HG02981 (cell line): ENCODE measurements at regions not wholly inside any gene's neighbourhood (a gene's known extent, or its start where the extent isn't known, plus 50 kb on each side); places are given as distances from the start of the nearest gene placed in this dataset.
A peak's percentile ranks its signal among the peaks of the same experiment; 100 is the strongest.
"Not testable (repeated sequence)": the region's sequence is repeated elsewhere in the genome, so short reads cannot be mapped to it uniquely, and the experiment has no call there.

ENCODE experiments used
- ATAC-seq: cut with Tn5 transposase; IDR thresholded peaks from one replicate; pipeline ENCODE4 v1.9.1; 2021; ENCODE audit warnings: mild to moderate bottlenecking, moderate library complexity; ENCODE audit not compliant: unreplicated experiment

DNA sequence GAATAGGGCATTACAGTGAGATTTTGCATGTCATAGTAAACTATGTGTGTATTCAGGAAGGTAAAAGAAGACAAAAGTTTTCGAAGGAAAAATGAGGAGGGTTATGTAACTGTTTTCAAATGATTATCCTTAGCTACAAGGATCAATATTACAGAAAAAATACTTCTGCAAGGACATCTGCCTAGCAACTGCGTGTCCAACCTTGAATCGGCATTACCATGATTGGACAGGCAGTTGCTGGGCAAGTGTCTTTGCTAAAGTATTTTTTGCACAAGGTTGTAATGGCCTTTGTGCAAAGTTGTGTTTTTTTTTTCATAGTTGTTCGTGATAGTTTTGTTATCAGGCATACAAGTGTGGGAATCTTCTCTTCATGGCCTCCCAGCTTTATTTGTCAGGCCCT, 136.8 kb downstream of the FASLG start:
- no peak for ATAC-seq

DNA sequence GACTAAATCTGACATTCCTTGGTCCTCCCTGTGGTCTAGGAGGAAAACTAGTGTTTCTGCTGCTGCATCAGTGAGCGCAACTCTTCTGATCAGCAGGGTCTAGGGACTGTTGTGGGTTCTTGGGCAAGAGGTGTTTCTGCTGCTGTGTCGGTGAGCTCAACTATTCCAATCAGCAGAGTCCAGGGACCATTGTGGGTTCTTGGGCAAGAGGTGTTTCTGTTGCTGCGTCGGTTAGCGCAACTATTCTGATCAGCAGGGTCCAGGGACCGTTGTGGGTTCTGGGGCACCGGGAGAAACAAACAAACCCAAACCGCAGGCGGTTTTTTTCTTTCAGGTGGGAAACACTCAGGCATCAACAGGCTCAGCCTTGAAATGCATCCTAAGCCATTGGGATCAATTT, 140.9 kb downstream of the FASLG start:
- ATAC-seq = not testable (repeated sequence)

DNA sequence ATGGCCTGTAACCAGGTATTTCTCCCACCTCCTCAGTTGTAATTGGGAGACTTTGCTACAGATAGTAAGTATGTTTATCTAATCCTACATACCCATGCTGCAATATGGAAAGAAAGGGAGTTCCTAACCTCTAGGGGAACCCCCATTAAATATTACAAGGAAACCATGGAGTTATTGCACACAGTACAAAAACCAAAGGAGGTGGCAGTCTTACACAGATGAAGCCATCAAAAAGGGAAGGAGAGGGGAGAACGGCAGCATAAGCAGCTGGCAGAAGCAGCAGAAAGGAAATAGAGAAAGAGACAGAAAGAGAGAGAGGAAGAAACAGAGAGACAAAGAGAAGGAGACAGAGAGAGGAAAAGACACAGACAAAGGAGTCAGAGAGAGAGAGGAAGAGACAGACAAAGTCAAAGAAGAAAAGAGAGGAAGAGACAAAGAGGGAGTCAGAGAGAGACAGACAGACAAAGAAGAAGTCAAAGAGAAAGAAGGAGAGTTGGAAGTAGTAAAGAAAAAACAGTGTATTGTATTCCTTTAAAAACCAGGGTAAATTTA, 142.9 kb downstream of the FASLG start:
- ATAC-seq = no peak

DNA sequence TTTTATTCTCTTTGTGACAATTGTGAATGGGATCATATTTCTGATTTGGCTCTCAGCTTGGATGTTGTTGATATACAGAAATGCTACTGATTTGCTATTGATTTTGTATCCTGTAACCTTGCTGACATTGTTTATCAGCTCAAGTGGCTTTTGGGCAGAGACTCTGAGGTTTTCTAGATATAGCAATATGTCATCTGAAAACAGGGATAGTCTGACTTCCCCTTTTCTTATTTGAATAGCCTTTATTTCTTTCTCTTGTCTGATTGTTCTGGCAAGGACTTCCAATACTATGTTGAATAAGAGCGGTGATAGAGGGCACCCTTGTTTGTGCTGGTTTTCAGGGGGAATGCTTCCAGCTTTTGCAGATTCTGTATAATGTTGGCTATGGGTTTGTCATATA, 150.8 kb downstream of the FASLG start:
- no peak for ATAC-seq

DNA sequence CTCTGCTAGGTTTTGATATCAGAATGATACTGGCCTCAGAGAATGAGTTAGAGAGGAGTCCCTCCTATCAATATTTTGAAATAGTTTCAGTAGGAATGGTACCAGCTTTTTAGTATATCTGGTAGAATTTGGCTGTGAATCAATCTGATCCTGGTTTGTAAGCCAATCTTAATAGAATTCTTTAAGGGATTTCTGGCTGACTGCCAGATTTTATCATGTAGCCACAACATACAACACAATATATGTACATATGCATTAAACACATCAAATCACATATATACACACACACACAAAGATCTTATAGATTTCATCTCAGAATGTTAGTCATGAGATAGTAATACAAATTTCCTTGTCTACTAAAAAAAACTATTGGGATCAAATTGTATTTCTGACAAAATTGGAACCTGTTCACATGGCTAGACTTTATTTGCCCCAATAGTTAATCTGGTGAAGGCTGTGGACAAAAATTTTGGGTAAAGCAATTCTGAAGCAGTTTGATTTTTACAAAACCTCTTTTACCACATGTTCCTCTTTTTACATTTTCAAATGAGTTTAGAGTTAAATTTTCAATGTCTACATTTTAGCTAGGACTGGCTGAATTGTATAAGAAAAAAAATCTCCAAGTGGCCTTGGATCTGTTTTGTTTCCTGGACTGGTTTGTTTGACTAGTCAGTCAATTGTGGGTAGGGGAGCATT, 151.7 kb downstream of the FASLG start:
- no peak for ATAC-seq

DNA sequence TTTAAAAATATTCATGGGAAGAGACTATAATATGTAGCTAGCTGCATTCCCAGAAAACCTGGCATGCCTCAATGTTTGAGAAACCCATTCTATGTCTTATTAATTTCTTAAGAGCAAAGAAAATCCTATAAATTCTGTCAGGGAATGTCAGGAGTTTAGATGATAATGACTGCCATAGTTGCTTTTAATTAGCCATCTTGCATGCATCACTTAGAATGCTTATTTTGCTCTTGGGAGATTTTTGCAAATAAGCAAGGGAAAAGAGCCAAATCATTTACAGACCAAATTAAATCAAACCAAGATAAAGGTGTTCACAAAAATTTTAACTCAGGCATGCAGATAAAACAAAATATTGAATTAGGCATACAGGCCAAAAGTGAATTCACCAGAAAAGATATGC, 152.8 kb downstream of the FASLG start:
- no peak for ATAC-seq

DNA sequence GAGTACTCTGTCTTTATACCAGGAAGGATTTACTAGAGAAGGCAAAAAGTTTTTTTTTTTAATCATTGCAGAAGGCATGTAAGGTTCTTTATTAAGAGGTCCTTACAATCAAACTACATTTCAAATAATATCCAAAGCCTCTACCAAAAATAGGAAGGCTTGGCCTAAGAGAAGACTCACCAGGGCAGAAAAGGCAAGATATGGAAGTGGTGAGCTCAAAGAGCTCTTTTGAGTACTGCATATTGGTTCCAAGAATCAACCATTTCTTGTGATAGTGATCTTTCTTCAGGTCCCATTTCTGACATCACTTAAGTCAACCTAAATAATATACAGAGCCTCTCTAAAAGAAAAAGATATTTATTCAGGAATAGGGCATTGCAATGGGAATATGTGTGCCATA, 153.2 kb downstream of the FASLG start:
- no peak for ATAC-seq

DNA sequence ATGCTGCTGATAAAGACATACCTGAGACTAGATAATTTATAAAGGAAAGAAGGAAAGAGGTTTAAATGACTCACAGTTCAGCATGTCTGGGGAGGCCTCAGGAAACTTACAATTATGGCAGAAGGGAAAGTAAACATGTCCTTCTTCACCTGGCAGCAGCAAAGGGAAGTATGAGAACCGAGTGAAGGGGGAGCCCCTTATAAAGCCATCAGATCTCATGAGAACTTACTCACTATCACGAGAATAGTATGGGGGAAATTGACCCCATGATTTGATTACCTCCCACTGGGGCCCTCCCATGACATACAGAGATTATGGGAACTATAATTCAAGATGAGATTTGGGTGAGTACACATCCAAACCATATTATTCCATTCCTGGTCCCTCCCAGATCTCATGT, 154.4 kb downstream of the FASLG start:
- no peak for ATAC-seq

DNA sequence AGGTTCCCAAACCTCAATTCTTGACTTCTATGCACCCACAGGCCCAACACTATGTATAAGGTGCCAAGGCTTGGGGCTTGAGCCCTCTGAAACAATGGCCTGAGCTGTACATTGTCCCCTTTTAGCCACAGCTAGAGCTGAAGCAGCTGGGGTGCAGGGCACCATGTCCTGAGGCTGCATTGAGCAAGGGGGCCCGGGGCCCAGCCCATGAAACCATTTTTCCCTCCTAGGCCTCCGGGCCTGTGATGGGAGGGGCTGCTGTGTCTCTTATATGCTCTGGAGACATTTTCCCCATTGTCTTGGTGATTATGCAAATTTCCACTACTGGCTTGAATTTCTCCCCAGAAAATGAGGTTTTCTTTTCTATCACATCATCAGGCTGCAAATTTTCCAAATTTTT, 155.5 kb downstream of the FASLG start:
- ATAC-seq = no peak

DNA sequence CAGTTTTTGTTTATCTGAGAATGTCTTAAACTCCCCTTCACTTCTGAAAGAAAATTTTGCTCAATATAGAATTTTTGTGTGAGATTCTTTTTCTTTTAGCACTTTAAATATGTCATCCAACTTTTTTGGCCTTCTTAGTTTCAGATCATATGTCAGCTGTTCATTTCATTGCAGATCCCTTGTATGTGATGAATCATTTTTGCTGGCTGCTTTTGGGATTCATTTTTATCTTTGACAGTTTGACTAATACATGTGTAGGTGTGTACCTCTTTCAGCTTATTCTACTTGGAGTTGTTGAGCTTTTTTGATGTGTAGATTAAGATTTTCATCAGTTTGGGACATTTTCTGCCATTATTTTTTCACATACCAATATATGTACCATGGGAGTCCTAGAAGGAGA, 156.8 kb downstream of the FASLG start:
- no peak for ATAC-seq

DNA sequence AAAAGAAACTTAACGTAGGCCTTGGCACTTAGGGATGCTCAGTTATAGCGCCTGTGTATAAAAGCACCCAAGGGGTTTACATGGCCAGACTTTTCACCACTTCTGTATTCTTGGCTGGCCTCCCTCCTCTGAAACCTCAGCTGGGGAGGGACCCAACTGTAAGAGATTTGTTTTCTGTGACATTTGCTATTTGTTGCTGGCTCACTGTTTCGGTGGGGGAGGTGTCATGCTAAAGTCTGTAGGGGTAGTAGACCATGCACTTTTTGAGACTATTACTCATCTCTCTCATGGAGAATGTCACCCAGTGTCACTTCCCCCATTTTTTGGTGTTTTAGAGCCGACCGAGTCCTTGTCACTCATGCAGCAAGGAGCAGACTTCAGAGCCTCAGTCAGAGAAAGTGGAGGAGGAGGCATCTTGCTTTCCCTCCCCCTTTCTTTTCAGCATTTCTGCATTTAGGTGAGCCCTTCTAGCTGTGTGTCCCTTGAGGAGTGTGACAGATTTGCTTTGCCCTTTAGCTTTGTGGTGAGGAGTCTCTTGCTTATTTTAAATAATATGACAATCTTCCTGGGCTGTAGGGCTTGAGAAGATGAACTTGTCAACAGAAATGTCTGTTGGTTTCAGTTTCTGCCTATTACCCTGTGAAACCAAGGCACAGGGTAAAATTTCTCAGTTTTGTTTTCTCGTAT, 160.1 kb downstream of the FASLG start:
- ATAC-seq = peak; percentile 92

DNA sequence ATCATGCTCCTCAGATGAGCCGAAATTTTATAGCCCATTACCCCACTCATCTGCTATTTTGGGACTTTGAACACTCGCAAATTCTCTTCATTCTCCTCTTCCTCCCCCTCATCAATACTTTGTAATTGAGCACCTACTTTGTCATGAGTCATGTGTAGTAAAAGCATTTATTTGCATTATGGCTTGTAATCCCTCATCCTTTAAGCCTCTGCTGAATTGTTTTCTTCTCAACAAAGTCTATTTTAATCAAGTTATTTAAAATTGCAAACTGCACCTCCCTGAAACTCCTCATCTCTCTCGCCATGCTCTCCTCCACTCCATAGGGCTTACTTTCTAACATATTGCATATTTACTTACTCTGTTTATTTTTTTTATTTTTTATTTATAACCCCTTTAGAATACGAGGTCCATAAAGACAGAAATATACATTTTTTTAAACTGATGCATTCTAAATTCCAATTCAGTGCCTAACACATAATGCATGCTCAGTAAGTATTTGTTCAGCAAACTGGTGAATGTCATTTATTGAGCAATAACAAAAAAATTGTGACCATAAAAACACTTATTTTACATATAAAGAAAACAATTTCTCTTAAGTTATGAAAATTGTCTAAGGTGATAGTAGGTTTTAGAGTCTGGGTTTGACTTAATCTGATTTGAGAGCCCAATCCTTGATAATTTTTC, 161.7 kb downstream of the FASLG start:
- no peak for ATAC-seq

DNA sequence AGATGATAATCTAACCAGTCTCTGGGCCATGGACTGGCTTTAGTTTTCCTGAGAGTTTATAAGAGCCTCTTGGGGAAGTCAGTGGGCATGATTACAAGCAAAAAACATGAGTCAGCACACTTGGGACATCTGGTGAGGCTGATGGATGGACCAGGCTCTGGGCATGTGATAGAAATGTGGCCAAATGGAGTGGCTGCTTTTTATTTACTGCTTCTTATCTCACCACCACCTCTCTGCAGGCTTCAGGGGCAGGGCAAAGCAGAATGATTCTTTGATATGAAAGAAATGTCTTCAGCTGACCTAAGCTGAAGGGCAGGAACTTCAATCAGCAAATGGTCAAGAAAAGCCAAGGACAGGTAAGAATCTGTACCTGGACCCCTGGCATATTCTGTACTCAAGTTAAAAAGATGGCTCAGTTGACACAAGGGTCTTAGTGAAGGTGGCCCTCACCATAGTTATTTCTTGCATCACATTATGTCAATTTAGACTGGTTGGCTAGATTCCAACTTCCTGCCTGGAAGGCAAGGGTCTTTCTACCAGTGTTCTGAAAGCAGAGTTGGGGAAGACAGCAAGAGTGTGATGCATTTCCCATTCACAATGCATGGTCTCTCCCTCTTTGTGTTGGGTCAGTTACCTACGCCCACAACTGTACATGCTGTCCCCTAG, 162.8 kb downstream of the FASLG start:
- ATAC-seq = no peak

DNA sequence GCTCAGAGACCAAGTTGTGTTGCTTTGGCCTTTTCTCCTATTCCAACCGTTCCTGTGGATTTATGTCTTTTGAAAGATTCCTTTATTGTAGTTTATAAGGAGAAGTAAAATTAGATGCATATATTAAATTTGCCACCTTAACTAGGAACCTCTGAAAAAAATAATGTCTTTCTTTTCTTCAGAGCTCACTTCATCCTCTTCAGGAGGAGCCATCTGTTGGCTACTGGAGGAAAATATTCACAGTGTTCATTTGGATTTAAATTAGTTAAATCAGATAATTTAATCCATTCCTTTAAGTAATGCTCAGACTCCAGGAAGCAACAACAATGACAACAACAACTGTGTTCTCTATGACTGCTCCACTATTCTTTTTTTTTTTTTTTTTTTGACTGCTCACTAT, 164.0 kb downstream of the FASLG start:
- no peak for ATAC-seq

DNA sequence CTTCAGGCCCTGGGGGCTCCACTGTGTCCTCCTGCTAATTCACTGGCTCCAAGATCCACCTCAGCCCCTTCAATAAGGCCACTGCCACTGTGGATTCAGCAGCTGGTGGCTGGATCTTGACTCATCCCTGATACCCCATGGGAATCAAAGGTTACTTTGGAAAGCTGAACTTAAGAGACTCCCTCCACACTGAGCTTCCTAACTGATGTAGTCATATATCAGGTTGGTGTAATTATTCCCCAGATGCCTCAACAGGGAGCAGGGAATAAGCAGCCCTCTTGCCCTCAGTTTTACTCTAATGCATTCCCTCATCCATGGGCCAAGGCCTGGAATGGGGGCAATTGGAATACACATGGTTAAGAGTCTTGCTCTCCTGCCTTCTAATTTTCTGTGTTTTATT, 164.6 kb downstream of the FASLG start:
- no peak for ATAC-seq

DNA sequence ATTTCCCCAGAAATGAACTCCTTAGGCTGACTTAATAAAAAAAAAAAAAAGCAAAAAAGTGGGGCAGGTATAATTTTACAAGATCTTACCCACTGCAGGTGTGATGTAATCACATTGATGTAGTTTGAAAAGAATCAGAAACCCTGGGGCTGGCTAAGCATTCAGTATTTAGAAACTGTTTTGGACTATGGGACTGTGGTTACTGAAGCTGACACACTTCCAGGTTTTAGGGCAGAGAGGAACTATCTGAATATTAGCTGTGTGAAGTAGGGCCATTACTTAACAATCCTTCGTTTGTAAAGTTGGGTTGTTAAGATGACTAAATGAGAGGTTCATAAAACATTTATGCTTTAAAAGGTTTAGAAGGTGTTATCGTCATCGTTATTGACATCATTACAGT, 165.3 kb downstream of the FASLG start:
- ATAC-seq = no peak

DNA sequence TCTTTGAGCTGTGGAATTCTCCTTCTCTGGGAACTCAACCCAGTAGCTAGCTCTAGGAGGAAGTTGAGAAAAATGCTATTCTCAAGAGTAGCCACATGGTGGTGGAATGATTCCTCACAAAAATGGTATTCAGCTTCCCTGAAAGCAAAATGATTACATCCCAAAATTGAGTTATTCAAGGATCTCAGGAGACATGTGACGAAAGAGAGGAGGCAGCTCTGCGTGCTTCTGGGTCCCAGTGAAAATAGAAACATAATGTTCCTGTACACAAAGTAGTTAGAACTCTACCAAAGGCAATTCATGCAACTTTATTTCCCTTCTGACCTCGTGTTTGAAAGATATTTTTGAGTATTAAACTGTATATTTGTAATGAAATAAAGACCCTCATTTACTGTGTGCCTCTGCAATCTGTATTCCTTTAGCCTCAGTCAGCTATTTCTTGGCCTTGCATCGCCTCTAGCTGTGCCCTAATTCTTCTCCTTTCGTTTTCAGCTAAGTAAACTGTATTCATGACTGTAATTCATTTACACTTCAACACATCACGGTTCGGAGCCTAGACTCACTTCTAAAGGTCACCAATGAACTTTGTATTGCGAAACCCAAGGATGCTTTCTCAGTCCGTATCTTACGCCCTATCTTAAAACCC, 167.3 kb downstream of the FASLG start:
- no peak for ATAC-seq

DNA sequence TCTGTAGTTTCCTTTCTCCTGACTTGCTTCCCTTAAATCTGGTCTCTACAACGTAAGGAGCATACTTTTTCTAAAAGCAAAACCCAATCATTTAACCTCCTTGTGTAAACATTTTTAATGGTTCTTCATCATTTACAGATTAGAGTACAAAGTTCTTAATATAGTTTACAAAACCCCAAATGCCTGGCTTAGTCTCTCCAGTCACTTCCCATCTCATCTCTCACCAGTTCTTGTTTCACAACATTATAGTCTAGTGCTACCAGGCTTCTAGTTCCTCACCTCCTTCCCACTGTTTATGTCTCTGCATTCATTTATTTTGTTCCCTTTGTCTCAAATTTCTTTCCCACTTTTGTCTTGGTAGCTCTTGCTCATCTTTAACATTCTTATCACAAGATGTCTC, 168.4 kb downstream of the FASLG start:
- ATAC-seq = no peak

DNA sequence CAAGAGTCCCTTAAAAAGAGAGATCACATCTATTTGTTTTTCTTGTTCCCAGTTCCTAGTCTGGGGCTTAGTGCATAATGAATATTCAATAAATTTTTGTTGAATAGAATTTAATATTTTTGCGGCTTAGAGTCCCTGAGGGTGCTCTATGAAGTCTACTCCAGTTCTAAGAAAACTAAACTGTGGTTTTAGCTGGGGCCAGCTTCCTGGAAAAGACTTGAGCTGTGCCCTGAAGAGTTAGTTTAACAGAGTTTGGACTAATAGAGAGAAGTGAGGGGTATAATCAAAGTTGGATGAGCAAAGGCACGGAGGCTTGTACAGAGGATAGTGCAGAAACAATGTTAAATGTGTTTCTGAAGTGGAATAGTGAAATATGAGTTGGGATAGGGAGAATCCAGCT, 168.9 kb downstream of the FASLG start:
- no peak for ATAC-seq

DNA sequence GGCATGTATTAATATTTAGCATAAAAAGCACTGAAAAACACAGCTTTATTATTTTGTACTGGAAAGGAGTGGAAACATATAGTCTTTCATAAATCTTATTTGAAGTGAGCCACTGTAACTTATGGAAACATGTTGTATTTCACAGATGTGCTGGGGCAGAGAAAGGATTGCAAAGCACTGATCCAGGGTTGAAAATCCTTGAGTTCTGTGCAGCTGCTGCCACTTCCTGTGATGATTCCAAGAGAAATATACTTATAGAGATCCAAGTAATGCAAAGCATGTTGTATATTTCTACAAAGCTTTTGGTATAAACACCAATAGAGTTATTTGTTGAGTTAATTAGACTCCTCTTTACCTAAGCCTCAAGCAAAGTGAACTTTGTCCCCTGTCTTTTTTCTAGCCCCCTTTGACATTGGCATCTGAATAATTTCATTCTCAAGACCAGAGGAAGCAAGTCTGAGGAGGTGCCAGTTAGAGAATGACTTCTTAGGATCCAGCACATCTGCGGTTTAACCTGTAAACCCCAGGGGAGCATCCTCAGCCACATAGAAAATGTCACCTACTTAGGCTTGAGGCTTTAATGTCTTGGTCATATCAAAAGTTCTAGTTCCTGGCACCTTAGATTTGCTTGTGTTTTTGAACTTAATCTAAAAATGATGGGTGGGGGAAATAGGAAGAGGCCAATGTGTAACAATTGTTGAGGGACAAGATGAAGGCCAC, 173.3 kb downstream of the FASLG start:
- ATAC-seq = no peak
